ENCODE measurements at regions not wholly inside any gene's neighbourhood (a gene's known extent, or its start where the extent isn't known, plus 50 kb on each side); places are given as distances from the start of the nearest gene placed in this dataset.

DNA sequence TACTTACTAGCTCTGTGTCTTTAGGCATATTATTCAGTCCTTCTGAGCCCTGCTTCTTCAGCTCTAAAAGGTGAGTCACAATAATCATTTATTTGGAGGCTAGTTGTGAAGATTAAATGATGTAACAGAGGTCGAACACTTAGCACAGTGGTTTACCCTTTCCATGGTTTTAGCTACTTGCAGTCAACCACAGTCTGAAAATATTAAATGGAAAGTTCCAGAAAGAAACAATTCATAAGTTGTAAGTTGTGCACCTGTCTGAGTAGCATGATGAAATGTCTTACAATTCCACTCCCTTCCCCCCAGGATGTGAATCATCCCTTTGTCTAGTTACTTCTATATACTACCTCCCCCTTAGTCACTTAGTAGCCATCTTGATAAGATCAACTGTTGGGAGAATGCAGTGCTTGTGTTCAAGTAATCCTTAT, 217.6 kb upstream of the THUMPD2 start (continued):
- TF ChIP-seq TCF12 (IDR thresholded peaks at IDR 0.05; ENCODE audit: low read depth, low read length) (no peak), SUZ12 (IDR thresholded peaks at IDR 0.05; ENCODE audit: low read length) (no peak), FOSL1 (IDR thresholded peaks at IDR 0.05; ENCODE audit: insufficient read depth, low read depth, low read length) (no peak)

All from H1 (cell line).